PC-3 (cell line): ENCODE measurements at regions not wholly inside any gene's neighbourhood (a gene's known extent, or its start where the extent isn't known, plus 50 kb on each side); places are given as distances from the start of the nearest gene placed in this dataset.
"Not testable (repeated sequence)": the region's sequence is repeated elsewhere in the genome, so short reads cannot be mapped to it uniquely, and the experiment has no call there.

Experiments
- ATAC-seq: fragments of 200-7000 bp; cut with Tn5 transposase; 2 replicates; pipeline ENCODE4 v1.9.1; 2020; ENCODE audit warnings: mild to moderate bottlenecking, moderate library complexity
- BruUV-seq: library from RNA; stranded (reverse); fragments of 400-500 nt; replicated peaks from 2 replicates; lab custom pipeline; 2021; lab: Mats Ljungman, UMichigan
- CTCF ChIA-PET: fragments of 300-600 bp; sonication (Branson Sonifier 250); formaldehyde crosslinking; loops from one replicate; lab custom pipeline; 2022; ENCODE audit warnings: antibody characterized with exemption; lab: Charles Lee
- POLR2A ChIA-PET: fragments of 300-600 bp; sonication (Branson Sonifier 250); formaldehyde crosslinking; loops from one replicate; lab custom pipeline; 2022; ENCODE audit warnings: antibody characterized with exemption; ENCODE audit not compliant: unreplicated experiment; lab: Charles Lee
- DNase-seq: peaks from one replicate; pipeline ENCODE4 v3.0.0-alpha.2; 2015
- H2AFZ ChIP-seq: fragments of 300-600 bp; sonication (generic); 2 replicates; pipeline ENCODE4 v1.6.0; 2016; ENCODE audit warnings: antibody characterized with exemption, low read length
- H3F3A ChIP-seq: fragments of 300-600 bp; sonication (generic); one replicate; pipeline ENCODE4 v1.6.0; 2017; ENCODE audit warnings: antibody characterized with exemption, low read length, control low read depth, mild to moderate bottlenecking; ENCODE audit not compliant: unreplicated experiment
- H3K27ac ChIP-seq: fragments of 300-600 bp; sonication (generic); 2 replicates; pipeline ENCODE4 v1.5.1; 2016; ENCODE audit warnings: mild to moderate bottlenecking, low read length
- H3K27me3 ChIP-seq: fragments of 300-600 bp; sonication (generic); 2 replicates; pipeline ENCODE4 v1.6.1; 2016; ENCODE audit warnings: low read length, mixed read lengths
- H3K36me3 ChIP-seq: fragments of 300-600 bp; sonication (generic); 2 replicates; pipeline ENCODE4 v1.6.1; 2016; ENCODE audit warnings: low read depth, mixed run types, low read length, mixed read lengths
- H3K4me1 ChIP-seq: fragments of 300-600 bp; sonication (generic); 2 replicates; pipeline ENCODE4 v1.5.1; 2016; ENCODE audit warnings: low read length; ENCODE audit not compliant: insufficient read depth
- H3K4me2 ChIP-seq: fragments of 300-600 bp; sonication (generic); 2 replicates; pipeline ENCODE4 v1.6.0; 2016; ENCODE audit warnings: low read length
- H3K4me3 ChIP-seq: fragments of 300-600 bp; sonication (generic); 2 replicates; pipeline ENCODE4 v1.5.1; 2016; ENCODE audit warnings: mild to moderate bottlenecking, low read length, mixed read lengths
- H3K79me2 ChIP-seq: fragments of 300-600 bp; sonication (generic); 2 replicates; pipeline ENCODE4 v1.6.1; 2017; ENCODE audit warnings: low read length, mixed read lengths
- H3K9ac ChIP-seq: fragments of 300-600 bp; sonication (generic); 2 replicates; pipeline ENCODE4 v1.6.0; 2016; ENCODE audit warnings: mild to moderate bottlenecking, low read length
- H3K9me2 ChIP-seq: fragments of 300-600 bp; sonication (generic); replicated peaks from 2 replicates; pipeline ENCODE4 v1.6.1; 2016; ENCODE audit warnings: mixed run types, low read length, mixed read lengths
- H3K9me3 ChIP-seq: fragments of 300-600 bp; sonication (generic); 2 replicates; pipeline ENCODE4 v1.6.1; 2016; ENCODE audit warnings: low read length, mixed read lengths
- H4K20me1 ChIP-seq: fragments of 300-600 bp; sonication (generic); 2 replicates; pipeline ENCODE4 v1.6.1; 2016; ENCODE audit warnings: low read length, mixed read lengths
- EZH2 ChIP-seq: fragments of 300-600 bp; sonication (generic); IDR thresholded peaks from one replicate; pipeline ENCODE4 v1.6.1; 2017; ENCODE audit warnings: antibody characterized with exemption, mild to moderate bottlenecking, low read length; ENCODE audit not compliant: unreplicated experiment
- EZH2phosphoT487 ChIP-seq: fragments of 300-600 bp; sonication (generic); IDR thresholded peaks from 2 replicates; pipeline ENCODE4 v1.6.1; 2018; ENCODE audit warnings: mild to moderate bottlenecking, antibody characterized with exemption, low read length, borderline replicate concordance
- intact Hi-C: fragments of 100-400 bp; cut with micrococcal nuclease; formaldehyde crosslinking; loops from 2 replicates; pipeline ENCODE4 v1.9.0; 2023
- TF ChIP-seq, protein P1 (sequence below): fragments of 300-600 bp; sonication (generic); conservative IDR thresholded peaks from 2 replicates; pipeline ENCODE4 v1.5.1; 2017; ENCODE audit warnings: antibody characterized with exemption, low read depth, mild to moderate bottlenecking, low read length

DNA sequence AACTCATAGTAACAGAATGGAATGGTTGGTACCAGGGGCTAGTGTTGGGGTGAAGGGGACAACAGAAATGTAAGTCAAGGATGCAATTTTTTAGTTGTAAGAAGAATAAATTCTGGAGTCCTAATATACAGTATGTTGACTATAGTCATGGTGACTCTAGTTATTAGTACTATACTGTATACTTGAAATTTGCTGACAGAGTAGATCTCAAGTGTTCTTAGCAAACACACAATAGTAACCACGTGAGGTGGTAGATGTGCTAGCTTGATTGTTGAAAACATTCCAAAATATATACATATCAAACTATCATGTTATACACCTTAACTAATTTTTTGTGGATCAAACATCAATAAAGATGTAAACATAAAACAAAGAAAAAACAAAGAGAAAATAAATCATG is 1345.1 kb upstream of the PCDH20 start:
- Histone ChIP-seq H3K9me2 (no peaks in the 10 kb centered on the region), H3K4me2 (no peak overlapping the region), H3K9me3 (no peaks in the 10 kb centered on the region), H3K27ac (no peak overlapping the region), H3K27me3 (no peaks in the 10 kb centered on the region), H3K79me2 (no peaks in the 10 kb centered on the region), H3K9ac (no peak overlapping the region), H4K20me1 (no peaks in the 10 kb centered on the region), H3K4me3 (no peak overlapping the region), H3K4me1 (no peaks in the 10 kb centered on the region), H3K36me3 (no peaks in the 10 kb centered on the region), H3F3A (no peaks in the 10 kb centered on the region), H2AFZ (no peak overlapping the region)
- intact Hi-C loops: no loop called here
- ChIA-PET POLR2A (no interaction called here), CTCF (no interaction called here)
- no peak for ATAC-seq
- DNase-seq: no peak
- no TSS peak for BruUV-seq
- no peak for TF ChIP-seq EZH2phosphoT487
- TF ChIP-seq EZH2: no peak
- TF ChIP-seq, protein P1, sequence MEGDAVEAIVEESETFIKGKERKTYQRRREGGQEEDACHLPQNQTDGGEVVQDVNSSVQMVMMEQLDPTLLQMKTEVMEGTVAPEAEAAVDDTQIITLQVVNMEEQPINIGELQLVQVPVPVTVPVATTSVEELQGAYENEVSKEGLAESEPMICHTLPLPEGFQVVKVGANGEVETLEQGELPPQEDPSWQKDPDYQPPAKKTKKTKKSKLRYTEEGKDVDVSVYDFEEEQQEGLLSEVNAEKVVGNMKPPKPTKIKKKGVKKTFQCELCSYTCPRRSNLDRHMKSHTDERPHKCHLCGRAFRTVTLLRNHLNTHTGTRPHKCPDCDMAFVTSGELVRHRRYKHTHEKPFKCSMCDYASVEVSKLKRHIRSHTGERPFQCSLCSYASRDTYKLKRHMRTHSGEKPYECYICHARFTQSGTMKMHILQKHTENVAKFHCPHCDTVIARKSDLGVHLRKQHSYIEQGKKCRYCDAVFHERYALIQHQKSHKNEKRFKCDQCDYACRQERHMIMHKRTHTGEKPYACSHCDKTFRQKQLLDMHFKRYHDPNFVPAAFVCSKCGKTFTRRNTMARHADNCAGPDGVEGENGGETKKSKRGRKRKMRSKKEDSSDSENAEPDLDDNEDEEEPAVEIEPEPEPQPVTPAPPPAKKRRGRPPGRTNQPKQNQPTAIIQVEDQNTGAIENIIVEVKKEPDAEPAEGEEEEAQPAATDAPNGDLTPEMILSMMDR: no peak

DNA sequence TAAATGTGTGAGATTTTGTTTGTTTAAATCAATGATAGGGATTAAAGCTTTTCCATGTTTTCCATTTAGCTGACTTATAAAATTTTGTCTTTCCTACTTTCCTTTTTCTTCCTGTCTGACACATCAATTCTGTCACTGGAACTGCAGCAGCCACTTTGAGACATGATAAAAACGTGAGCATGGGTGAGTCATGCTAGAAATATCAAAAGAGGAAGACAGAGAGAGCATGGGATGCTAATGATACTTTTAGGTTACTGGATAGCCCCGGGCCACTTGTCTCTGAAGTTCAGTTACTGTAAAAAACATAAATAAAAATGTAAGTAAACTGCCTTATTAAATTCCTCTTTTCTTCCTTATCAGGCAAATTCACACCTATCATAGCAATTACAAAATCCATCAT is 1332.0 kb upstream of the PCDH20 start:
- BruUV-seq: no TSS peak
- Histone ChIP-seq H3K36me3 (no peaks in the 10 kb centered on the region), H3K9me3 (no peaks in the 10 kb centered on the region), H3K9ac (no peak overlapping the region), H3K27ac (no peak overlapping the region), H3K4me2 (no peak overlapping the region), H3K4me3 (no peak overlapping the region), H3F3A (no peaks in the 10 kb centered on the region), H3K9me2 (no peaks in the 10 kb centered on the region), H3K27me3 (no peaks in the 10 kb centered on the region), H3K4me1 (no peaks in the 10 kb centered on the region), H3K79me2 (no peaks in the 10 kb centered on the region), H4K20me1 (no peaks in the 10 kb centered on the region), H2AFZ (no peak overlapping the region)
- intact Hi-C loops: no loop called here
- TF ChIP-seq, protein P1: no peak
- TF ChIP-seq EZH2 (no peak), EZH2phosphoT487 (no peak)
- POLR2A ChIA-PET: no interaction called here
- DNase-seq: peak; percentile 53
- CTCF ChIA-PET: no interaction called here
- peak; percentile 81 for ATAC-seq

DNA sequence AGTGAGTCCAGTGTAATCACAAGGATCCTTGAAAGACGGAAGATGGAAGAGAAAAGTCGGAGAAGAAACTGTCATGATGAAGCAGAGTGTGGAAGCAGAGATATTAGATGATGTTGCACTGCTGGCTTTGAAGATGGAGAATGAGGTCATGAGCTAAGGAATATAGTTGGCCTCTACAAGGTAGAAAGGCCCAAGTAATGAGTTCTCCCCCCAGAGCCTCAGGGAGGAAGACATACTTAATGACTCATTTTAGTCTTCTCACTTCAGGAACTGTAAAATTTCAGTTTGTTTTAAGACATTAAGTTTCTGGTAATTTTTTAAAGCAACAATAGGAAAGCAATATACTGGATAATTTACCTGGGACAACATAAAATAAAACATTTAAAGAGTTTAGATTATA is 1331.5 kb upstream of the PCDH20 start:
- Histone ChIP-seq H4K20me1 (no peaks in the 10 kb centered on the region), H3K4me1 (no peaks in the 10 kb centered on the region), H3K9me3 (no peaks in the 10 kb centered on the region), H3K9ac (no peak overlapping the region), H3K27ac (no peak overlapping the region), H3K27me3 (no peaks in the 10 kb centered on the region), H3K79me2 (no peaks in the 10 kb centered on the region), H2AFZ (no peak overlapping the region), H3F3A (no peaks in the 10 kb centered on the region), H3K36me3 (no peaks in the 10 kb centered on the region), H3K4me3 (no peak overlapping the region), H3K4me2 (no peak overlapping the region), H3K9me2 (no peaks in the 10 kb centered on the region)
- CTCF ChIA-PET: no interaction called here
- DNase-seq (no peak), ATAC-seq (peak; percentile 18; the same call in 1 of the 2 replicates)
- POLR2A ChIA-PET: no interaction called here
- intact Hi-C loops: no loop called here
- no TSS peak for BruUV-seq
- TF ChIP-seq, protein P1: no peak
- TF ChIP-seq EZH2phosphoT487 (no peak), EZH2 (no peak)

DNA sequence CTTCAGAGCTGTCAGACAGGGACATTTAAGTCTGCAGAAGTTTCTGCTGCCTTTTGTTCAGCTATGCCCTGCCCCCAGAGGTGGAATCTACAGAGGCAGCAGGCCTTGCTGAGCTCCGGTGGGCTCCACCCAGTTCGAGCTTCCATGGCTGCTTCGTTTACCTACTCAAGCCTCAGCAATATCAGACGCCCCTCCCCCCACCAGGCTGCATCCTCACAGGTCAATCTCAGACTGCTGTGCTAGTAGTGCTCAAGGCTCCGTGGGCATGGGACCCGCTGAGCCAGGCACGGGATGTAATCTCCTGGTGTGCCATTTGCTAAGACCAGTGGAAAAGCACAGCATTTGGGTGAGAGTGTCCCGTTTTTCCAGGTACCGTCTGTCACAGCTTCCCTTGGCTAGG is 1314.1 kb upstream of the PCDH20 start:
- H3K4me2 ChIP-seq, BruUV-seq, POLR2A ChIA-PET, CTCF ChIA-PET, H2AFZ ChIP-seq, H3K79me2 ChIP-seq, H3K36me3 ChIP-seq, H3K9ac ChIP-seq, ATAC-seq, H4K20me1 ChIP-seq, intact Hi-C loops, H3K9me3 ChIP-seq, H3F3A ChIP-seq, H3K27ac ChIP-seq, DNase-seq, H3K9me2 ChIP-seq, H3K27me3 ChIP-seq, H3K4me1 ChIP-seq, H3K4me3 ChIP-seq: not testable (repeated sequence)
